K562 (cell line): ENCODE measurements at regions not wholly inside any gene's neighbourhood (a gene's known extent, or its start where the extent isn't known, plus 50 kb on each side); places are given as distances from the start of the nearest gene placed in this dataset.

ENCODE experiments used
- ATAC-seq: fragments of 200-7000 bp; cut with Tn5 transposase; 3 replicates; pipeline ENCODE4 v1.9.1; 2020; ENCODE audit warnings: moderate library complexity
- BruUV-seq: library from RNA; stranded (reverse); fragments of 400-500 nt; replicated peaks from 2 replicates; lab custom pipeline; 2021; lab: Mats Ljungman, UMichigan
- CTCF ChIA-PET: fragments of 300-600 bp; formaldehyde crosslinking; extraction: SDS; loops from one replicate; lab custom pipeline; 2021; ENCODE audit warnings: low intra/inter-chr PET ratio; lab: Yijun Ruan, JAX
- POLR2A ChIA-PET: fragments of 300-600, 350-650 bp; sonication (Branson Sonifier 250); formaldehyde crosslinking; extraction: SDS; loops from one replicate; lab custom pipeline; 2021; ENCODE audit warnings: antibody characterized with exemption, inconsistent platforms; lab: Yijun Ruan, JAX
- DNase-seq, 4 experiments: peaks; one replicate each; pipeline versions ENCODE4 v3.0.0 to v3.0.0-alpha.2; 2011 to 2018; ENCODE audit warnings: low spot score in 3 of 4, mixed read lengths in 3 of 4; ENCODE audit errors: extremely low read depth in 1 of 4
- FAIRE-seq: peaks from 2 replicates; lab custom pipeline; 2011; peaks lifted over from hg19 to GRCh38; lab: Jason Lieb, UNC
- H2AFZ ChIP-seq: 2 replicates; pipeline ENCODE4 v1.6.0; 2011; ENCODE audit warnings: low read depth, low read length, control low read depth, inconsistent platforms
- H3K27ac ChIP-seq: fragments of 200-600 bp; 3 replicates; pipeline ENCODE4 v1.8.0; 2011; ENCODE audit warnings: low read depth, mild to moderate bottlenecking, control low read depth, inconsistent platforms, low read length, moderate library complexity, mixed read lengths; ENCODE audit errors: extremely low read depth
- H3K27me3 ChIP-seq, 2 experiments: fragments of 300-600 bp in 1 of 2; 2 replicates in 1 of 2; 3 replicates in 1 of 2; pipeline versions ENCODE4 v1.6.0 to v1.8.0; 2011; ENCODE audit warnings: inconsistent platforms in 2 of 2, low read length in 2 of 2, mild to moderate bottlenecking in 1 of 2, mixed read lengths in 1 of 2, moderate library complexity in 1 of 2; ENCODE audit not compliant: control insufficient read depth in 2 of 2, insufficient read depth in 2 of 2
- H3K36me3 ChIP-seq: fragments of 300-600 bp; 3 replicates; pipeline ENCODE4 v1.8.0; 2011; ENCODE audit warnings: mild to moderate bottlenecking, low read length, inconsistent platforms; ENCODE audit not compliant: control insufficient read depth, insufficient read depth
- H3K4me1 ChIP-seq, 2 experiments: fragments of 200-600 bp in 1 of 2; replicated peaks in 1 of 2; 2 replicates in 1 of 2; 3 replicates in 1 of 2; pipeline versions ENCODE4 v1.5.1 to v1.8.0; 2011; ENCODE audit warnings: inconsistent platforms in 2 of 2, low read length in 2 of 2, mild to moderate bottlenecking in 1 of 2, mixed read lengths in 1 of 2, moderate library complexity in 1 of 2; ENCODE audit not compliant: control insufficient read depth in 2 of 2, insufficient read depth in 2 of 2
- H3K4me2 ChIP-seq: 2 replicates; pipeline ENCODE4 v1.6.1; 2011; ENCODE audit warnings: low read length, control low read depth, inconsistent platforms, mixed read lengths; ENCODE audit not compliant: insufficient read depth
- H3K4me3 ChIP-seq: fragments of 200-600 bp; sonication (generic), shearing (Covaris generic); 2 replicates; pipeline ENCODE4 v1.5.1; 2016; ENCODE audit warnings: control low read depth, inconsistent platforms
- H3K79me2 ChIP-seq: fragments of 200-600 bp; 3 replicates; pipeline ENCODE4 v1.8.0; 2011; ENCODE audit warnings: low read length, inconsistent platforms; ENCODE audit not compliant: control insufficient read depth, insufficient read depth
- H3K9ac ChIP-seq, 2 experiments: 2 replicates each; pipeline versions ENCODE4 v1.6.0 to v1.6.1; 2011; ENCODE audit warnings: low read depth in 2 of 2, low read length in 2 of 2, control low read depth in 1 of 2, inconsistent platforms in 1 of 2, mild to moderate bottlenecking in 1 of 2, mixed read lengths in 1 of 2; ENCODE audit not compliant: insufficient read depth in 1 of 2
- H3K9me1 ChIP-seq: one replicate; pipeline ENCODE4 v1.6.0; 2011; ENCODE audit warnings: inconsistent platforms, mild to moderate bottlenecking, low read length, moderate library complexity; ENCODE audit not compliant: control insufficient read depth, insufficient read depth
- H3K9me3 ChIP-seq: replicated peaks from 2 replicates; pipeline ENCODE4 v1.5.1; 2011; ENCODE audit warnings: low read depth, low read length, inconsistent platforms; ENCODE audit not compliant: control insufficient read depth, insufficient read depth
- H4K20me1 ChIP-seq: replicated peaks from 2 replicates; pipeline ENCODE4 v1.6.1; 2011; ENCODE audit warnings: low read length, inconsistent platforms, mixed read lengths; ENCODE audit not compliant: control insufficient read depth, insufficient read depth
- WGBS: fragments of 100-300 bp; shearing (Covaris generic); methylation state at CpG from one replicate; pipeline ENCODE4 v1.1.6; 2016; ENCODE audit warnings: low coverage, mixed read lengths; ENCODE audit not compliant: insufficient coverage; ENCODE audit errors: missing lambda C conversion rate; 5-methylcytosine and 5-hydroxymethylcytosine counted together
- in situ Hi-C: fragments of 300-500 bp; cut with MboI; formaldehyde crosslinking; loops from 4 replicates; pipeline ENCODE4 v1.15.0; 2018; ENCODE audit warnings: inconsistent platforms, mixed read lengths
- intact Hi-C: fragments of 100-400 bp; cut with micrococcal nuclease; formaldehyde crosslinking; loops from 2 replicates; pipeline ENCODE4 v1.14.2; 2022
- TF ChIP-seq, protein P1 (sequence below), 2 experiments: fragments of 450-650 bp in 1 of 2; sonication (generic) in 1 of 2; formaldehyde crosslinking; conservative IDR thresholded peaks; 2 replicates each; pipeline versions ENCODE4 v1.4.0 to v1.8.1; 2020 to 2022; ENCODE audit warnings: mild to moderate bottlenecking in 1 of 2, missing genetic modification reagents in 1 of 2
- TF ChIP-seq, protein P2 (sequence below): fragments of 250-450 bp; sonication (Bioruptor Pico); IDR thresholded peaks from 2 replicates; pipeline ENCODE4 v1.5.0; 2021
- TF ChIP-seq, protein P3 (sequence below): fragments of 450-650 bp; IDR thresholded peaks from one replicate; pipeline ENCODE4 v1.6.1; 2018; ENCODE audit warnings: mild to moderate bottlenecking, moderate library complexity; ENCODE audit not compliant: partially characterized antibody

- TF ChIP-seq, protein P1, sequence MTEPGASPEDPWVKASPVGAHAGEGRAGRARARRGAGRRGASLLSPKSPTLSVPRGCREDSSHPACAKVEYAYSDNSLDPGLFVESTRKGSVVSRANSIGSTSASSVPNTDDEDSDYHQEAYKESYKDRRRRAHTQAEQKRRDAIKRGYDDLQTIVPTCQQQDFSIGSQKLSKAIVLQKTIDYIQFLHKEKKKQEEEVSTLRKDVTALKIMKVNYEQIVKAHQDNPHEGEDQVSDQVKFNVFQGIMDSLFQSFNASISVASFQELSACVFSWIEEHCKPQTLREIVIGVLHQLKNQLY (CRISPR knock-in tag; conservative IDR thresholded peaks at IDR 0.05), result no peak
- TF ChIP-seq, protein P2, sequence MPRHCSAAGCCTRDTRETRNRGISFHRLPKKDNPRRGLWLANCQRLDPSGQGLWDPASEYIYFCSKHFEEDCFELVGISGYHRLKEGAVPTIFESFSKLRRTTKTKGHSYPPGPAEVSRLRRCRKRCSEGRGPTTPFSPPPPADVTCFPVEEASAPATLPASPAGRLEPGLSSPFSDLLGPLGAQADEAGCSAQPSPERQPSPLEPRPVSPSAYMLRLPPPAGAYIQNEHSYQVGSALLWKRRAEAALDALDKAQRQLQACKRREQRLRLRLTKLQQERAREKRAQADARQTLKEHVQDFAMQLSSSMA (CRISPR knock-in tag), result no peak
Measured at GRCh38 chr7:19620470-19620869, 88.4 kb downstream of the POLR1F start (continued).

DNA sequence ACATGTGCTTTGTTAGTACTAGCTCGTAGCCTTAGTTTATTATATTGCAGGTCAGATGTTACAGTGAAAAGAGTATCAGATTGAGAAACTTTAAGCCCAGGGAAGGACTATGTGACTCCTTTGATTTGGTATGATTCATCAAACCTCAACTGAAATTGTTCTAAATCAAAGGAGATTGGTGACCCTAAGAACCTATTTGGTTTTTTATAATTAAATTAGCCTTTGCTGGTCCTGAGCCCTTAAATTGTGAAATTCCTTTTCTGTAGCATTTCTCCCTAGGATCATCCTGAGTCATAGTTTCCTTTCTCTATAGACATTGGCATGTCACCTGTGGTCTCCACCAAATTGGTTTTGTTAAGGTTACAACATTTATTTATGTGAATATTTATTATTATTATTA is 89.7 kb downstream of the POLR1F start:
- no TSS peak for BruUV-seq
- H3K9me1 ChIP-seq, result no peaks in the 10 kb centered on the region
- H3K27me3 ChIP-seq, result no peaks in the 10 kb centered on the region
- FAIRE-seq (no peak), ATAC-seq (no peak), DNase-seq (no peak)
- in situ Hi-C loops, result no loop called here
- H3K4me3 ChIP-seq, result no peak overlapping the region
- TF ChIP-seq, protein P3, sequence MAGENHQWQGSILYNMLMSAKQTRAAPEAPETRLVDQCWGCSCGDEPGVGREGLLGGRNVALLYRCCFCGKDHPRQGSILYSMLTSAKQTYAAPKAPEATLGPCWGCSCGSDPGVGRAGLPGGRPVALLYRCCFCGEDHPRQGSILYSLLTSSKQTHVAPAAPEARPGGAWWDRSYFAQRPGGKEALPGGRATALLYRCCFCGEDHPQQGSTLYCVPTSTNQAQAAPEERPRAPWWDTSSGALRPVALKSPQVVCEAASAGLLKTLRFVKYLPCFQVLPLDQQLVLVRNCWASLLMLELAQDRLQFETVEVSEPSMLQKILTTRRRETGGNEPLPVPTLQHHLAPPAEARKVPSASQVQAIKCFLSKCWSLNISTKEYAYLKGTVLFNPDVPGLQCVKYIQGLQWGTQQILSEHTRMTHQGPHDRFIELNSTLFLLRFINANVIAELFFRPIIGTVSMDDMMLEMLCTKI, result no peak
- 0% methylated on average over 1 of the region's 1 CpG for WGBS
- no peaks in the 10 kb centered on the region for H3K4me1 ChIP-seq
- H3K4me2 ChIP-seq, result no peak overlapping the region
- intact Hi-C loops, result no loop called here
- H3K9ac ChIP-seq, result no peak overlapping the region
- no peaks in the 10 kb centered on the region for H3K79me2 ChIP-seq
- no peaks in the 10 kb centered on the region for H4K20me1 ChIP-seq
- POLR2A ChIA-PET, result no interaction called here
- H3K36me3 ChIP-seq, result no peaks in the 10 kb centered on the region
- CTCF ChIA-PET, result no interaction called here
- H2AFZ ChIP-seq, result no peak overlapping the region
- no peak overlapping the region for H3K27ac ChIP-seq
- H3K9me3 ChIP-seq, result 0 out of 2 replicates have a peak, but pooled peaks cover under 1% of the 10 kb centered on the region
